Spleen (tissue), 7 donors: ENCODE measurements at regions not wholly inside any gene's neighbourhood (a gene's known extent, or its start where the extent isn't known, plus 50 kb on each side); places are given as distances from the start of the nearest gene placed in this dataset.

Experiments
- POLR2A ChIP-seq, 3 donors: fragments of 450-650 bp; IDR thresholded peaks; one replicate each; pipeline ENCODE4 v1.5.1; 2017; ENCODE audit warnings: antibody characterized with exemption in 3 of 3, mild to moderate bottlenecking in 1 of 3
- POLR2AphosphoS5 ChIP-seq, 3 donors: sonication (generic); formaldehyde crosslinking; IDR thresholded peaks; one replicate each; pipeline ENCODE4 v1.5.1; 2017; ENCODE audit warnings: antibody characterized with exemption in 3 of 3
- TF ChIP-seq, protein P1 (sequence below), 11 experiments: fragments of 200-600 bp in 7 of 11; fragments of 450-650 bp in 4 of 11; sonication (generic) in 4 of 11; IDR thresholded peaks in 8 of 11; conservative IDR thresholded peaks in 3 of 11; 1 replicate in 7 of 11; 2 replicates in 4 of 11; pipeline versions ENCODE4 v1.4.0 to v1.8.0; 2016 to 2021; ENCODE audit warnings: antibody characterized with exemption in 11 of 11, inconsistent platforms in 4 of 11, mild to moderate bottlenecking in 1 of 11
- donor health status: DM: no; HTN: no; CAD: no; lungs with moderate emphysema.
- donor health status: DM: no; HTN: no; CAD: no.
- donor health status: DM: no; HTN: no; CAD: no.

DNA sequence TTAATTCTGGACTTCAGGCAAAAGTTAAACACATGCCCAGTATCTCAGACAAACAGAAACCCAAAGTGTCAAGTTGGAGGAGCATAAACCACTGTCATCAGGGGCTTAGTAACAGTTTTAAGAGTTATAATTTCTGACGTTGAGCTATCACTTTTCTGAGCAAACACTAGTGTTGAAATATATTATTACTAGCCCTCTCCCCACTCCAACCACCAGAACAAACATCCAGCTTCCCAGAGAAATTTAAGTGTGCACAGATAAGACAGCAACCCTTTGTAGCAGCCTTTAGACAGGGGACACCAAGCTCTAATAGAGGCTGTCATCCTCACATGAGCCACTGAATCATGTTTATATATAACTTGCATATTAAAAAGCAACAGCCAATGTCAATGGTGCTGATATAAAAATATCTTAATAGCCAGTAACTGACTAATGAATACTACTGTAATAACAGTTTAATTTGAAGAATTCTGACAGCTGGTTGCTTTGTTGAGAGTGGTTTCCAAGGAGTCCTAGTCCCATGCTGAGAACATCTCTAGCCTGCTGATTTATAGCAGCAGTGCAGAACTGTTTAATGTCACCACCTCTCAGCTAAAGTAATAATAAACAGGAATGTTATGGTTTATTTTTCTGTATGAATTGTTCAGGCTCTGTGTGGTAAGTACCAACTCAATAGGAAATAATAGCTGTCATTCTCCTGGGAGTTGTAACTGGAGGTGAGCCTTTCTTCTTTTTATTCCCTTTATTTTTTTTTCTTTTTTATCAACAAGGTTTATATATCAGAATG is 528.7 kb upstream of the ZNF608 start:
- TF ChIP-seq POLR2A (IDR thresholded peaks at IDR 0.05) (no peak), POLR2AphosphoS5 (IDR thresholded peaks at IDR 0.05) (no peak)
- TF ChIP-seq, protein P1, sequence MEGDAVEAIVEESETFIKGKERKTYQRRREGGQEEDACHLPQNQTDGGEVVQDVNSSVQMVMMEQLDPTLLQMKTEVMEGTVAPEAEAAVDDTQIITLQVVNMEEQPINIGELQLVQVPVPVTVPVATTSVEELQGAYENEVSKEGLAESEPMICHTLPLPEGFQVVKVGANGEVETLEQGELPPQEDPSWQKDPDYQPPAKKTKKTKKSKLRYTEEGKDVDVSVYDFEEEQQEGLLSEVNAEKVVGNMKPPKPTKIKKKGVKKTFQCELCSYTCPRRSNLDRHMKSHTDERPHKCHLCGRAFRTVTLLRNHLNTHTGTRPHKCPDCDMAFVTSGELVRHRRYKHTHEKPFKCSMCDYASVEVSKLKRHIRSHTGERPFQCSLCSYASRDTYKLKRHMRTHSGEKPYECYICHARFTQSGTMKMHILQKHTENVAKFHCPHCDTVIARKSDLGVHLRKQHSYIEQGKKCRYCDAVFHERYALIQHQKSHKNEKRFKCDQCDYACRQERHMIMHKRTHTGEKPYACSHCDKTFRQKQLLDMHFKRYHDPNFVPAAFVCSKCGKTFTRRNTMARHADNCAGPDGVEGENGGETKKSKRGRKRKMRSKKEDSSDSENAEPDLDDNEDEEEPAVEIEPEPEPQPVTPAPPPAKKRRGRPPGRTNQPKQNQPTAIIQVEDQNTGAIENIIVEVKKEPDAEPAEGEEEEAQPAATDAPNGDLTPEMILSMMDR (IDR thresholded peaks at IDR 0.05 in 8 of 11, conservative IDR thresholded peaks at IDR 0.05 in 3 of 11): no peak
